CD4-positive, alpha-beta T cell treated with Interleukin-10 for 1 hour (primary cell): ENCODE measurements at regions not wholly inside any gene's neighbourhood (a gene's known extent, or its start where the extent isn't known, plus 50 kb on each side); places are given as distances from the start of the nearest gene placed in this dataset.

ENCODE experiments used
- DNase-seq: peaks from one replicate; pipeline ENCODE4 v3.0.0-alpha.2; 2020

DNA sequence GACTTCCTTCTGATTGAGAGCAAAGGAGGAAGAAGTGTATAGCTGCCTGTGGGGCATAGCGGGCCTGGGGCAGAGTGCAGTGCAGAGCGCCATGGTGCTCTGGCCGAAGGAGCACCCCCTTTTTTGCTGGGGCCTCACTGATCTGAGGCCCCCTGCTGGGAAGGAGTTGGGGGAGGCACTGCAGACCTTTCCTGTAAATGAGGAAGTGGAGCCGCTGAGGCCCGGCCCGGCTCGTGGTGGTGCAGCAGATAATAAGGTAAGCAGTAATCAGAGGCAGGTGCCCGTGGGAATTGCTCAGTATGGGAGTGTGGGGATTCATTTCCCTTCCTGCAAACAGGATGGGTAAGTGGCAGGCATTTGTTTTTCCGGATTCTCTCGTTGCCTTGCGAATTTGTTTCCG is 373.7 kb upstream of the MKI67 start:
- DNase-seq: no peak

DNA sequence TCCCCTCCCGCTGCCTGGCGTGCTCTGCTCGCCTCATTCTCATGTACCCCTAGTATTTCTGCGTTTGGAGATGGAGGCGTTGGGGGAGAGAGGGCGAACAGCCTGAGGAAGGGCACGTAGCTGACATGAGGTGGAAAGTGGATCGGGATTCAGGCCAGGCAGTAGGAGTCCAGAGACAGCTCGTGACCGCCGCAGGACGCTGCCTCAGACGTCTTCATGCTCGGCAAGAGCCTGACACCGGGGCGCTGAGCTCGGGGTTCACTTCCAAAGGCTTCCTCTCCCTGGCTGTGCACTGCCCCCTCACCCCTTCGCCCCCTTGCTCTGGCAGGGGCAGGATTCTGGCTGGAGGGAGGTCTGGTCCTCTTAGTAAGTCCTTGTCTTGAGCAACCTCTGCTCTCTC is 374.4 kb upstream of the MKI67 start:
- DNase-seq: no peak

DNA sequence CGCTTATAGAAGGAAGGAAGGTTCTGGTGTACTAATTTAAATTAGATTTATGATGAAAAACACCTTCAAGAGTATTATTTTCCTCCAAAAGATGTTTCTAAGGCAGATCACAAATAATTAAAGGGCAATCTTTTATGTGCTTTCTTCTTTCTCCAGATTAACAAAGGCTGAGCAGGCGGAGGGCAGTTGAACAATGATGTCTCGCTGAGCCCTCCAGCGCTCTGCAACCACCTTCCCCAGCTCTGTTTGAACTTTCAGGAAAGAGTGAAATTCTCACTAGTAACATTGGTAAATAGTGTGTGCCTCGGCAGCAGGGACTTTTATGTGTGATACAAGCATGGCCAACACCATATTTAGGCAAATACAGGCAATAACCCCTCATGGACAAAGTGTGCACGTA is 379.1 kb upstream of the MKI67 start:
- DNase-seq: no peak

DNA sequence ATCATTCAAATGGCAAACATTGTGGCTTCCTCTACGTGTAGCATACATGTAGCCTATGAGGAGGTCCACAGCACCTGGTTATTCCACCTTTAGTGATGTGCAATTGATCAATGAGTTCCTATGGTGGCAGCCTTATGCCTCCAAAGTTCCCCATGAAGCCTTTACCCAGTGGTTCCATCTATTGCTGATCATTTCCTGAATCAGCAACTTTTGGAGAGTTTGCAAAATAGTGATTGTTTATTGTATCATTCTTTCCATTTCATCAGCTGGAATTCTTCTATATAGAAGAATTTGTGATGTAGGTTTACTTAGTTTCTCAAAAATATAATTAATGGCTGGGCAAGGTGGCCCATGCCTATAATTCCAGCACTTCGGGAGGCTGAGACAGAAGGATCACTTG is 380.2 kb upstream of the MKI67 start:
- DNase-seq: no peak

DNA sequence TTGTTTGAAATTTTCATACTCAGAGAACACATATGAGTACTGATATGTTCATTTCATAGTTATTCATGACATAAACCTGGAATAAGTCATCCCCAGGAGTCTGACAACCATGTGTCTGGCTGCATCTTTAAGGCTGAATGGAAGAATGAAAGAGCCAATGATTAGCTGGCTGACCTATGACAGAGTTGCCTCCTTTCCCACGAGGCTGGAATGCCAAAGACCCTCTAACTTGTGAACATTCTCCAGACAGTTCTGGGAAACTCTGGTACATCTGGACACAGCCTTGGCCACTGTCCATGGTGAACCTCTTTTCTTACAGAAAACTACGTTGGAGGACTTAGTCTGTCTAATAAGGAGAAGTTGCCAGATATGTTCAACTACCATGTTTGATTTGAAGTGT is 380.8 kb upstream of the MKI67 start:
- DNase-seq: no peak

DNA sequence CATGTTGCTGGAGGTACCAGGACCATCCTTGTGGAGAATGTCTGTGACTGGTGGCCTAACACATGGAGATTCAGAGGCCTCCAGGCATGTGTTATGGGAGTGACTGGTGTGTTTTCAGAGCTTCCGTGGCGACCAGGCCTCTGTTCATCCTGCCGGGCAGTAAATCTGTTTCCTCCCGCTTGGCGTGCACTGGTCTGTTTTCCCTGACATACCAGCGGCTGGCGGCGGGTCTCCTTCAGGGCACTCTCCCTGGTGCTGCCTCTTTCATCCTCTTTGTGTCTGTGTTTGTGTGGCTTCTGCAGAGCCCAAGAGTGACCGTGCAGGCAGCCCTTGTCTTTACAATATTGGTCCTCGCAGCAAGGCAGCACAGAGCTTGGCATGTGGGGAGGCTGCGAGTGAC is 385.1 kb upstream of the MKI67 start:
- DNase-seq: no peak

DNA sequence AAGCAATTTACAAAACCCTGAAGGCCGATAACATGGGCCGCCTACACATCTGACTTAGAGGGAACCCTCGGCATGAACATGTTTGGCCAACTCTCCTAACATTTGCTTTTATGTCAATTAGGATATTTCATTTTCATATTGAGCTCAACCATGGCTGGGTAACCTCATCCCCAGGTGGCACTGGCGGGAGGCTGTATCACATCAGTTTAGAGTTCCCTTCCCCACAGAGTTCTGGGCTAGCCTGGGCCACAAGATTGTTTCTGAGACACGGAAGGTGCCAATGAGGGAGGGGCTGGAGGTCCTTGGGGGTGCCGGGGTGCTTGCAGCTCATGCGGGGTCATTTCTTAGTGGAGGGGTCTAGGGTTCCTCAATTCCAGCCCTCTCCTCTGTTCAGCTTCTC is 386.5 kb upstream of the MKI67 start:
- DNase-seq: no peak

DNA sequence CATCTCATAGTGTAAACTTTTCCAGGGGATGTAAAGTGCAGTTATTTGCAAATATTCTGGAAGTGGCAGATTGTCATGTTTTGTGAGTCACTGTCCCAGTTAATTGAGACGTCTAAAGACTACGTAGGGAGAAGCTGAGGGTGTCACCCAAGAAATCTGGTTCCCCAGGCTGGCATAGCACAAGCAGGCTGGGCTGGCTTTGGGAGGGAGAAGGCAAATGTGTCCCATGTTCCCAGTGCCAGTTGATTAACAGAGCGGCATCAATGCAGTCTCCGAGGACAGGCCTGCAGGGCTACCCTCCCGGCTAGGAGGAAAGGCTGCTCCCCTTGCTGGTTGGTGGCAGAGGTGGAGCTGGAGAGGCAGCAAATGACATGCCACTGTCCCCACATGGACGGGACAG is 388.3 kb upstream of the MKI67 start:
- DNase-seq: no peak

DNA sequence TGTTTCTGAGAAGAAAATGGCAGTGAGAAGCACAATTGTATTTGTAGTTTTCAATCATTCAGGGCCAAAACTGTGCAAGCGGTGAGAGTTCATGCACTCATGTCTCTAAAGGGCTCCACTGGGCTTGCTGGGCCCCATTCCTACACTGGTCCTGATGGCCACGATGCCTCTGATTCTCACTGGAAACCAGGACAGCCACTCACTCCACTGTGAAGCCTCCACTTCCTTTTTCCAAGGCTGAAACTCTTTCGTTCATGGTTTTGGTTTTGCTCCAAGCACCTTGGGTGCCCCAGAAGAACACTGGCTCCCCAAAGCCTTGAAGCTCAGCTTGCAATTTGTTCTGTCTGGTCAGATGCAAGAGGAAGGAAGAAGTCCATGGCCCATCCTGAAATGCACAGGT is 390.0 kb upstream of the MKI67 start:
- DNase-seq: no peak

DNA sequence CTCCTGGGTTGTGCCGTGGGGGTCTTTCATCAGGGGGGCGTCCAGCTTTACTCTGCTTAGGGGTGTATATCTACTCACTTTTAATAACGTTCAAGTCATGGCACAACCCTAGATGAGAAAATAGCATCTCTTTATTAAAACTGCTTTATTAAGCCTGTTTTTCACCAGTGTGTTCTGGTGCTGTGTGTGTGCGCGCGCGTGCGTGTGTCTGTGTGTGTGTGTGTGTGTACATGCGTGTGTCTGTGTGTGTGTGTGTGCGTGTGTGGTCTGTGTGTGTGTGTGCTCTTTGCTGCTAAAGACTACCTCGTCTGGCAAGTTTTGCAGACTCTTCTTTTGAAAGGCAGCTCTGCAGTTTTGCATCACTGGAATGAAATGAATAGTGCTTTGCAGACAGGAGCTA is 390.9 kb upstream of the MKI67 start:
- no peak for DNase-seq

DNA sequence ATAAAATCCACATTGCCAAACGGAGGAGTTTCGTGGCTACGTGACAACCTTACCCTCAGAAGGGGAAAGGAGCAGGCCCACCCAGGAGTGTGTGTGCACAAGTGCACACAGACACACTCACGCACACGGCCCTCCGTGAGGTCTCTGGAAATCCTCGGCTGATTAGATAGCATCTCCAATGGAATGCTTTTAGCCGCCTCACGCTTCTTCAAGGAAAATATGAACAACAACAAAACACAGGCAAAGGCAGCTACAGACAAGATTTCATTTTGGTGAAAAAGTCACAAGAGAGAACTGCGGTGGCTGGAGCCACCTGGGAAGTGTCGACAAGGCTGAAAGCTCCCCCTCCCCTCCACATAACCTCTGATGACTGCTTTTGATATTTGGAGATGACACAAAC is 391.8 kb upstream of the MKI67 start:
- no peak for DNase-seq

DNA sequence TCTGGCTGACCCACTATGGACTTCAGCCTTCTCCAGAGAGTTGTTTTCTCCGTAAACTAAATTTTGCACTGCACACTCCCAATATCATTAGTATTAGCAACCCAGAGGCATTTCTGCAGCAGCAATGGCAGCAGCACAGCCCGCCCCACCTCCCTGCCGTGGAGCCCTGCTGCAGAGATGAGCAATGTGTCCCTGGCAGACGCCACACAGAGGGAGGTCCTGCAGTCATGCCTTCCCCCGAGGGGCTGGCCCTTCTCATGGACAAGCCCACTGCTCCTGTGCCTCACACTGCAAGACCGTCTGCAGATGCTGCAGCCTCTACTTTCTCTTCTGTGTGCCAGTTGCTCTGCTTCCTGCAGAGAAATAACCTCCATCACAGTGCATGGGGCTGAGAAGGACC is 393.4 kb upstream of the MKI67 start:
- DNase-seq: no peak

DNA sequence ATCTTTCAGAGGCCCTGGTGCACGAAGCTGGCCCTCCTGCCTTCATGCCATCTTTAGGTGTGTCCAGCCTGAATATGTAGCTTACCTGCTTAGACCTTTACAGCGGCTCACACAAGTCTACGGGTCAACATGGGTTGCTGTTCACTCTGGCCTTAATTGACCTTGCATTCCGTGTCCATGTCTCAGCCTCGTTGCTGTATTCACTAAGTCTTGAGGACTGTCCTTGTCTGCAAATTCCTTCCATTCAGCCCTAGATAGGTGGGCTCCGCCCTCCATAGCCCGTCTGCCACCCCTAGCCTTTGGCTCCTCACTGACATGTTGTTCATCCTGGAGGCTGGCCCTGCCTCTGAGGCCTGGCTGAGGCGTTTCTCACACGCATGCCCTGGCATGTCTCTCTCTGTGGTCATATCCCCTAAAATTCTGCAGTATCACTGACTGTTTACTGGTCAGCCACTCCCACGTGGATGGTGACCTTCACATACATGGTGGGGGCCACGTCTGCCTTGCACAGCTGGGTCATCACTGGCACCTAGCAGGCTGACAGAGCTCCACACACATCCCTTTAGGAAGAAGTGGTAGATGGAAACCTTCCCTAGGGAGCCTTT is 394.1 kb upstream of the MKI67 start:
- no peak for DNase-seq

DNA sequence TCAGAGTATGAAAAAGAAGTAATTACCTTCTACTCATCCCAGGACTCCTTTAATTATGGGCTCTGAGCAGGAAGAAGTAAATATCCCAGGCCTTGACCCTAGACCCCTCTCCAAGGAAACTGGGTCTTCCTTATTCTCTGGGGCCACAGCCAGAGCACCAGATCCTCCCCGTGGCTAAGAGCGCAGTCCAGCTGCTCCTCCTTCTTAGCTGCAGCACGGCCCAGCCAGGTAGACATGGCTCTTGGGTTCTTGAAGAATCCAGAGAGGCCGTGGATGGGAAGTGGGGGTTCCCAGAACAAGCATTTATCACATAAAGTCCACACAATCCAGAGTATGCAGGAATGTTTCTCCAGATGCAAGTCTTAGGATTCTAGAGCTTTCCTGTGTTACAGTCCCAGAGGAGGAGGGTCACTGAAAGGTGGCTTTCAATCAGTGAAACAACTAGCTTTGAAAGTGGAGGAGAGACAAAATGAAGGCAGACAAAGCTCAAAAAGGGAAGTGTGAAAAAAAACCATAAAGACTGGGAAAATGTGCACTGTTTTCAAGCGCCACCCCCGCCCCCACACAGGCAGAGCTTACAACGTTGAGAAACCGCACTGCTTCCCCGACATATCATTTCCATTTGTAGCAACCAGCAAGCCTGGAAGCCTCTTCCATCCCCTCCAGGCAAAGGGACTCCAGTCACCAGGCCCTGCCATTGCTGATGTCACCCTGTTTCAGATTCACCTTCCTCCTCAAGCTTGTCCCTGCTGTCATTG is 396.5 kb upstream of the MKI67 start:
- no peak for DNase-seq

DNA sequence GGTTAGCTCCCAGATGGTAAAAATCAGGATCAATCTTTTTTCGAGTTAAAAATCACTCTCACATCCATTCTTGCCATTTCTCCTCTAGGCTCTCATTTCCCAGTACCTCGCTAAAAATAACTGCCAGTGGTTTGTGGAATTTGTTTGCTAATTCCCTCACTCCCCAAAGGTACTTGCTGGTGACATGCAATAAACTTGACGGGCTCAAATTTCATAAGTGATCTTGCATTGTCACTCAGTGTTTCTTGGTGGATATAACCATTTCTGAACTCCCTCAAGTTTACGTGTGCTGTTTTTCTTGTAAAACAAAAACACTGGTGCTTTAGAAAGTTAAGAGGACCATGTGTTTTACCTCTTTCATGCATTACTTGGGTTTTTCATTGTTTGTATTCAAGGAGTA is 399.2 kb upstream of the MKI67 start:
- DNase-seq: no peak

DNA sequence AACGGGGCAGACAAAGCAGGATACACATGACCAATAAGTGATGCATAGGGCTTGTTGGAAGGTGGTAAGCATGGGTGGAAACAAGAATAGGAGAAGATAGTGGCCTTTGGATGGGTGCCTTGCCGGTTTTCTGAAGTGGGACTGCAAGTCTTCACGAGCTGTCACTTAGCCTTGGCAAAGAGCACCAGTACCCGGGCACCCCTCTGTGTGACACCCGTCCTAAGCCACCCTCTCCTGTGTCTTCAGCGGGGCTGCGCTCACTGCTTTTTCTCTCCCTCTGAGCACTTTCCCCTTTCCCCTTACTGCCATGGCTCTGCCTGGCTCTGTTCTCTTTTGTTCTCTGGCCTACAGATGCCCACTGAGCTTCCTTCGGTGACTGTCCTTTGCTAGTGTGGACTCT is 399.7 kb upstream of the MKI67 start:
- DNase-seq: no peak

DNA sequence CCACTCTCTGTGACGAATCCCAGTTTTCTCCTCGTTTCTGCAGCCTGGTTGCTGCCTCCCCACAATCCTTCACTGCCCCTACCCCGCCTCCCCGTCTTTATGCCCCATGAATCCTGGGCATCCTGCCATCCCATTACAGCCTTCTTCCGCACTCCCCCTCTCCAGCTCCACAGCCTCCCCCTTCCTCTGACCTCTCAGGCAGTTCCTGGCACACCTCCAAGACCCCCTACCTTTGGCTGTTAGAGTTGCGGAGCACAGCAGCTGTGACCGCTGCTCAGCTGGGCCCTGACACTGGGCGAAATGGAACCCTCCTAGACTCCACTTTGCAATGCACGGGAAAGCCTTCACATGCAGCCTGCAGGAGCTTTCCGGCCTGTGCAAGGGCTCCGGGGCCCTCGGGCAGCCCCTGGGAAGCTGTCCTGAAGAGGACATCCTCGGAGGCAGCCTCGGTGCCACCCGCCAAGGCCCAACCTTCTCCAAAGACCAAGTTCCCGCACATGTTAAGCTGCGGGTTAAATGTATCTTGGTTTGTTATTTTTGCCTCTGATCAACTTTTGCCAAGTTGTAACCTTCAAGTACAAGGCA is 400.7 kb upstream of the MKI67 start:
- no peak for DNase-seq

DNA sequence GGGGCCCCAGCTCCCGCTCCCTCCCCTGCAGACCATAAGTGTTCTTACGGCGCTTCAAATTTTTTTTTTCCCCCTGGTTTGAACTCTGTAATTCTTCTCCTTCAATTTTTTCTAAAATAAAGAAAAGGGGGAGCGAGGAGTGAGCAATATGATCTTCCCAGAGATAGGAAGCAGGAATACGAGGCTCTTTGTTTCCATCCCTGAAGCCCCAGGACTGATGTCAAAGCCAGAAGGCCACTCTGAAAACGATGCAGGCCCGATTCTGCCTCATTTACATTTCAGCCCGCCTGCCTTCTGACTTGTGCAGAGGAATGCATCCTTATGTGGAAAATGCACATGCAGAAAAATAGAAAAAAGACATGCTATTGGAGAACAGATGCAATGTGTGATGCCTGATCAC is 401.5 kb upstream of the MKI67 start:
- no peak for DNase-seq

DNA sequence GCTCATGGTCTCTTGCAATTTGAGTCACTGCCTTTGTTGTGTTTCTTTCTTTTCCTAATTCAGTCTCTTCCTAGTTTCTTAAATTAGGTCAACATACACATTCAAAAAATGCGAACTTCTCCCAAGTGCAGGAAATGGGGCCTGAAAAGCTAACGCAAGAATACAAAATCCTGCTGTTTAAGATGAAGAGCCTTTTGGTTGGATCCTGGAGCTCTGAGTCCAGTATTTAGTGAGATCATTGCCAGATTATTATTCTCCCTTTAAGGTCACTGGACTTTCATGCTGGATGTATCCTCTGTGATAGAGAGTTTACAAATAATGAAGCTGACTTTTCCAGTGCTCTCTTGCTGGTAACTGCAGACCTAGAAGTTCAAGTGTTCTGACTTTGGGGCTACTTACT is 401.9 kb upstream of the MKI67 start:
- DNase-seq: no peak

DNA sequence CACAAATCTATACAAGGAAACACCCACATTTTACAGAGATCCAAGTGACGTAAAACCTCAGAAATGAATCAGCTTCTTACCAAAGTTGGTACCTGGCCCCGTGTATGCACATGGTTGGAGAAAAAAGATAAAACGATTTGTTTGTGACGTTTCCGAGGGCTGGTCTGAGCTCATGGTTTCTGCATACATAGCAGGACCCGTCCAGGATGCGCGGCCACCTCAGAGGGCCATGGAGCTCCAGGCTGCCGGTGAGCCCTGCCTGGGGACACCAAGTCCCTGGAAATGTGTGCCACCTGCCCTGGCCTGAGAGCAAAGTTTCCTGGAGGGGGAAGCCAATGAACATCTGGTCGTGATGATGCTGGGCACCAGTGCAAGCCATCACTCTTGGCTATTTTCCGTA is 402.6 kb upstream of the MKI67 start:
- no peak for DNase-seq

DNA sequence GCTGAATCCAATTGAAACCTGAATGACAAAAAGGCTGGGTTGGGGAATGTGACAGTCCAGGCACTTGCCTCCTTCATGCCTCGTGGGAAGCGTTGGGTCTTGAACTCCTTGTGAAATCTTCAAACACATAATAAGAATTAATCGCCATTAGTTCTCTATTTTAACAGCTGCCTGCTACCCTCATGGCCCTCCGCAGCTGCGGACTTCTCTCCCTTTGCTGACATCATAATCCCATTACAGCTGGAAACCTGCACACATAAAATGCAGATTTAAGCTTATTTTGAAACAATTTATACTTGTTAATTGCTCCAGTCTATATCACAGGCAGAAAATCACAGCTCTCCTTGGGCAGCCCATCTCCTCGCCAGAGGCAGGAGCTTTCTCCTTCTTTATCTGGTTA is 403.0 kb upstream of the MKI67 start:
- no peak for DNase-seq

DNA sequence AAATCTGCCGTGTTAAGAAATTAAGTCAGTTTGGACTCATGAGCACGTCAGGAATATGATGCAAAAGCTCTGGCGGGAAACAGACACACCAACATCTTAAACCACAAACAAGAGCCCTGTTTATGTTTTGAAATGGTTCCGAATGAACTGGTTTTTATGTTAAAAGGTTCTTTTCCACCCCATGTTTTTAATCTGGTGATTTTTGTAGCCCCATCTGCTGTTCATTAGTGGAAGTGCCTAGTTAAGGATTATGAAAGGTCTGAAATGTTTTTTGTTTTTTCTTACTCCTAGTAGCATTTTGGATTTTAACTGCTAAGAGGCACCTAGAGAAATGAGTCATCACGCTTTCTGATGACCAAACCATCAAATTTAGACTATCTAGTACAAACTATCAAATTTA is 404.1 kb upstream of the MKI67 start:
- no peak for DNase-seq

DNA sequence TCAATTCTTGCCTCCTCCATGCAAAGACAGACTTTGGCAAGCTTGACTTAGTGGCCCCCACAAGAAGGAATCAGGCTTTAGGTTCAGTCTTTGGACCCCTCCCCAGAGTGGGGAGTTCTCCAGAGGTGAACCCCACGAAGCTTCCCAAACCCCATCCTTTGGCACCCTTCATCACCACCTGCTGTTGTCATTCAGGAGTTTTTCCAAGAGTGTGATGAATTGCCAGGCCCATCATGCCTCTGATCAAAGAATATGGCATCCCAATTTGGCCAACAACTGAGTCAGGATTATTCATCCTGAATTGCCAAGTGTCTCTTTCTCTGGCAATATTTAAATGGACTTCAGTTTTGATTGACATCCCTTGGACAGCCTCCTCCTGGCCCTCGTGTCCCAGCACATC is 404.7 kb upstream of the MKI67 start:
- no peak for DNase-seq

DNA sequence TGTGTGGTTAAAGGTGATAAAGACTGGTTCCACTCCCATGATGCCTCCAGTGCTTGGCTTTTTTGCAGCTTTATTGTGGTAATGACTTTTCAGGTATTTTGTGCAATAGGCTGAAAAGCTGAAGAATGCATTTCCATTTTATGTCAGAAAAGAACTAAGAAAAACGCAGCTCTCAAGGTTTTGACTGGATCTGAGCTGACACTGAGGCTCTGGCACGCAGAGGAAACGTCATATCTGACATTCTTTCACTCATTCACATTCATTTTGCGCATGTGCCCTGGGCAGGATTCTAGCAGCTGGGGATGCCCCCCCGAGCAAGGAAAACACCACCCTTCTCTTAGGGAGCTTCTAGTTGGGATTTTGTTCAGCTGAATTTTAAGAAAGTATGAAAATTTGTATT is 408.5 kb upstream of the MKI67 start:
- no peak for DNase-seq

DNA sequence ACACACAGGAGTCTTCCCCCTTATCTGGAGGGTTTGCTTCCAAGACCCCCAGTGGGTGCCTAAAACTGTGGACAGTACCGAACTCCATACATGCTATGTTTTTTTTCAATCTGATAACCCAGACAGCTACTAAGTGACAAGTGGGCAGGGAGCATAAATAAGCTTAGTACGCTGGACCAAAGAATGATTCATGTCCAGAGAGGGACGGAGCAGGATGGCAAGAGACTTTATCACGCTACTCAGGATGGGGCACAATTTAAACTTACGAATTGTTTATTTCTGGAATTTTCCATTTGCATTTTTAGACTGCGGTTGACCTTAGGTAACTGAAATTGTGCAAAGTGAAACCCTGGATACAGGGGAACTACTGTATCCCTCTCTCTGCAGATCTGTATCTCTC is 410.0 kb upstream of the MKI67 start:
- DNase-seq: no peak
